Uterus (tissue), 2 donors: ENCODE measurements at regions not wholly inside any gene's neighbourhood (a gene's known extent, or its start where the extent isn't known, plus 50 kb on each side); places are given as distances from the start of the nearest gene placed in this dataset.

Experiments
- POLR2A ChIP-seq, 2 donors: fragments of 450-650 bp; IDR thresholded peaks; one replicate each; pipeline ENCODE4 v1.6.1; 2016; ENCODE audit warnings: antibody characterized with exemption in 2 of 2, mild to moderate bottlenecking in 1 of 2, moderate library complexity in 1 of 2
- TF ChIP-seq, protein P1 (sequence below), 4 experiments: fragments of 200-600 bp in 2 of 4; fragments of 450-650 bp in 2 of 4; sonication (generic) in 2 of 4; IDR thresholded peaks; one replicate each; pipeline ENCODE4 v1.5.1; 2016 to 2019; ENCODE audit warnings: antibody characterized with exemption in 4 of 4, mild to moderate bottlenecking in 2 of 4, moderate library complexity in 1 of 4

DNA sequence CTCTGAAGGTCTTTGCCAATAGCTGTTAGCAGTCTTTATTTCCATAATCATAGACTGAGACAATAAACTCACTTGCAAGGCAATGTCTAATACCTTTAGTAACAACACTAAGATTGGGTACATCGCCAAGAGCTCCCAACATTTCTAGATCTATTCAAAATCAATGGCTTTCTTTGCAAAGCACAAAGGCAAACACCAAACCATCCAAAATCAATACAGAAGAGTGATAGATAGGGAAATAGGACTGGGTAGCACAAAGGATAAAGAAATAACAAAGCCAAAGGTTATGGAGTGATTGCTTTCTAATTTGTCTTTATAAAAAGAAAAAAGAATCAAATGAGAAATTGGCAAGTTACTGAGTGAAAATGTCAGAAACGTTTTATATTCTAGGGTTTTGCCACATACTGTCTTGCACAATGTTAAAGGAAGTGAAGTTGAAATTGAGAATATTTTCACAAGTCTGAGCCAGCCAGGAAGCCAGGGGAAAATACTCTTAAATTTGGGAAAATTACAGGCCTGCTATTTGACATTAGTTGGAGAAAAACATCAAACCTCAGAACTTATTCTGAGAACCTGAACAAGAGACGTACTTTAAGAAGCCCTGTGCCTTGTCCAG, 53.3 kb upstream of the LHFPL2 start:
- no peak for TF ChIP-seq POLR2A (IDR thresholded peaks at IDR 0.05)
- TF ChIP-seq, protein P1, sequence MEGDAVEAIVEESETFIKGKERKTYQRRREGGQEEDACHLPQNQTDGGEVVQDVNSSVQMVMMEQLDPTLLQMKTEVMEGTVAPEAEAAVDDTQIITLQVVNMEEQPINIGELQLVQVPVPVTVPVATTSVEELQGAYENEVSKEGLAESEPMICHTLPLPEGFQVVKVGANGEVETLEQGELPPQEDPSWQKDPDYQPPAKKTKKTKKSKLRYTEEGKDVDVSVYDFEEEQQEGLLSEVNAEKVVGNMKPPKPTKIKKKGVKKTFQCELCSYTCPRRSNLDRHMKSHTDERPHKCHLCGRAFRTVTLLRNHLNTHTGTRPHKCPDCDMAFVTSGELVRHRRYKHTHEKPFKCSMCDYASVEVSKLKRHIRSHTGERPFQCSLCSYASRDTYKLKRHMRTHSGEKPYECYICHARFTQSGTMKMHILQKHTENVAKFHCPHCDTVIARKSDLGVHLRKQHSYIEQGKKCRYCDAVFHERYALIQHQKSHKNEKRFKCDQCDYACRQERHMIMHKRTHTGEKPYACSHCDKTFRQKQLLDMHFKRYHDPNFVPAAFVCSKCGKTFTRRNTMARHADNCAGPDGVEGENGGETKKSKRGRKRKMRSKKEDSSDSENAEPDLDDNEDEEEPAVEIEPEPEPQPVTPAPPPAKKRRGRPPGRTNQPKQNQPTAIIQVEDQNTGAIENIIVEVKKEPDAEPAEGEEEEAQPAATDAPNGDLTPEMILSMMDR (IDR thresholded peaks at IDR 0.05) = no peak
